ENCODE measurements at regions not wholly inside any gene's neighbourhood (a gene's known extent, or its start where the extent isn't known, plus 50 kb on each side); places are given as distances from the start of the nearest gene placed in this dataset.

DNA sequence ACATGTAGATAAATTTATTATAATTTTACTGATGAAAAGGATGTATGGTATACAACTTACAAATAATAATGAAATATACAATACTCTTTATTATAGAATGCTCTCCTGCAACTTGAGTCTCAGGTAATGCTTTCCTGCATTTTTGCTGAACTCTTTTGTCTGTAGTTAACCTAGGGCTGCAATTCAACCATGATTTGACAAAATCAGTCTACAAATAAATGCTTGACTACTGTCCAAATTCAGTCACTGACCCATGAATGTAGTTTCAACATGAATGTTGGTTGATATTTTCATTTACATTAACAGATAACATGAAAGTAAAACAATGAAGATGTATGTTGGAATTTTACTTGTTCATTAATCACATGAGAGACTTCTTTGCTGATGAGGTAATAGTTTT is 320.9 kb downstream of the ZSWIM6 start:
- Mint-ChIP-seq H3K4me3 (no peak overlapping the region), H3K27ac (no peak overlapping the region), H3K27me3 (ENCODE audit: low read depth) (peaks cover 16% of the 10 kb centered on the region), H3K9me3 (no peaks in the 10 kb centered on the region), H3K4me1 (ENCODE audit: low read depth) (no peaks in the 10 kb centered on the region), H3K36me3 (ENCODE audit: low read depth) (no peaks in the 10 kb centered on the region)
- DNase-seq (ENCODE audit: low spot score): no peak

DNA sequence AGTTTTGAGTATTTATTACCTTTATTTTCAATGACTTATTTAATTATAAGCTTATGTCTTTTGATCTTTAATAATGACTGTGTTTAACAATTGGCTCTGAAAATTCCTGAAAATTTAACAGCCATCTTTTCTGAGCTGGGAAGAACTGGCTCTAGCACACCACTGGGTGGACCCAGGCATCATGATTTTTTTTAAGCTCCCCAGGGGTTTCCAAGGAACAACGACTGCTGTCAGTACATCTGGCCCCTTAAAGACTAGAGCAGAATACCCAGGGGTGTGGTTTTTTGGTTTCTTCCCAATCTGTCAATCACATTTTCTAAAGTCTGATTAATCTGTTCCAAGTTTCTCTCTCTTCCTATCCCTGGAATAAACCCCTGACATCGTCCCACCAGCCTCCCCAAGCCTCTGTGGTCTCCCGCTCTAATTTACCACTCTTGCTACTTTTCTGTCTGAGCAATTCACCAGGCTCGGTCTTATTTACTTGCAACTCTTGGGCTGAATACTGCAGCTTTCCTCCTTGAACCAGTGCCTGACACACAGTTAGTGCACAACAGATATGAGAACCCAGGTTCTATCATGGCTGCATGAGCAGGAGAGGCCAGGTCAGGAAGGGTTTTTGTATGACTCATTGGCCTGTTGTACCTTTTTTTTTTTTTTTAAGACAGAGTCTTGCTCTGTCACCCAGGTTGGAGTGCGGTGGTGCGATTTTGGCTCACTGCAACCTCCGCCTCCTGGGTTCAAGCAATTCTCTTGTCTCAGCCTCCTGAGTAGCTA is 321.9 kb downstream of the ZSWIM6 start:
- no peak overlapping the region for H3K27ac Mint-ChIP-seq
- DNase-seq (ENCODE audit: low spot score): no peak
- H3K27me3 Mint-ChIP-seq (ENCODE audit: low read depth): peaks cover 14% of the 10 kb centered on the region
- H3K4me1 Mint-ChIP-seq (ENCODE audit: low read depth): no peaks in the 10 kb centered on the region
- H3K36me3 Mint-ChIP-seq (ENCODE audit: low read depth): no peaks in the 10 kb centered on the region
- no peaks in the 10 kb centered on the region for H3K9me3 Mint-ChIP-seq
- H3K4me3 Mint-ChIP-seq: no peak overlapping the region

DNA sequence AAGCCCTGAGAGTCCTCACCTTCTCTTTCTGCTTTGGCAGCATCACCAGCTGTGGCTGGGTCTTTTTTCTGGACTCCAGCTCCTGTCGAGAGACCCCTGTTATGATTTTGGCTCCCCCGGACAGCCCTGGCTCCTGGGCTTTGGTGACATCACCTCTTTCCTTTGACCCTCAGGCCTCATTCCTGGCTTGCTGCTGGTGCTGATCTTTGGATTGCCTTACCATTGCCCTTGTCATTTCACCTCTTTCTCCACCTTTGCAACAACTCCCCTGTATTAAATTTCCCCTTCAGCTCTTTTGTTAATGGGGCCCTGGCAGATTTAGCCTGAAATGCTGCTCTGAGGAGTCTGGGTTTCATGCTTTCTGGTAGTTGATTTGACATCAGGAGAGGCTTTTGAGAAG is 322.8 kb downstream of the ZSWIM6 start:
- no peak for DNase-seq (ENCODE audit: low spot score)
- Mint-ChIP-seq H3K27ac (no peak overlapping the region), H3K36me3 (ENCODE audit: low read depth) (no peaks in the 10 kb centered on the region), H3K27me3 (ENCODE audit: low read depth) (peaks cover 11% of the 10 kb centered on the region), H3K4me3 (no peak overlapping the region), H3K4me1 (ENCODE audit: low read depth) (no peaks in the 10 kb centered on the region), H3K9me3 (no peaks in the 10 kb centered on the region)

DNA sequence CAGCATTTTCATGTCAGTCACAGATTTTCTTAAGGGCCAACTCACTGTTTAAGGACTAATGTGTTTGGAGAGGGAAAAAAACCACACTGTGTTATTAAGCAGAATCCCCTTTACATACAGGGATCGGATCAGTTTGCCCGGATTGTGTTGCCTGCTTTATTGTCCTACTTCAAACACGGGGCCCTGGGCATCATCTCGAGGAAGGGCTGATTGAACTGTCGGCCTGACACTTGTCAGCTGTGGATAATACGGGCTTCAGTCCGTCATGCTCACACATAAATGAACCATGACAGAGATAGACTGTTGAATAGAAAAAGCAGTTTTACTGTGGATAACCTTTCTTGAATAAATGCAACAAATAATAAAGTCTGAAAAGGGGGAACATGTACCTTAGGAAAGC is 325.0 kb downstream of the ZSWIM6 start:
- no peak overlapping the region for H3K27ac Mint-ChIP-seq
- H3K4me1 Mint-ChIP-seq (ENCODE audit: low read depth): no peaks in the 10 kb centered on the region
- H3K9me3 Mint-ChIP-seq: no peaks in the 10 kb centered on the region
- H3K36me3 Mint-ChIP-seq (ENCODE audit: low read depth): no peaks in the 10 kb centered on the region
- H3K27me3 Mint-ChIP-seq (ENCODE audit: low read depth): peaks cover 11% of the 10 kb centered on the region
- DNase-seq (ENCODE audit: low spot score): no peak
- H3K4me3 Mint-ChIP-seq: no peak overlapping the region

DNA sequence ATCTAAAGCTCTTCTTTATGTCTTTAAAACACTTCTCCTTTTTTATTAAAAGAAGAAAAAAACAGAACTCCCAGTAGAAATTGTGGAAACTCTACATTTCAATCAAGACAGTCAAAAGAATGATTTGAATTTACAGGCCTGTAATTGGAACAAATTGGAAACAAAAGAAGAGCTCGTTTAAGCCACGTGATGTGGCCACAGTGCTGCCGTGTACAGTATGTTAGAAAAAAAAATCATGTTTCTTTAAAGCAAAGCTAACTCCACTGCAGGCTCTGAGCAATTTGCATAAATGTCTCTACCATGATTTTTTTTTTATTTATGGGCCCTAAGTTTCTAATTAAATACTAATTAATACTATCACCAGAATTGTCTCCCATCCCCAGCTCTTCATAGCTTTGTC is 325.6 kb downstream of the ZSWIM6 start:
- Mint-ChIP-seq H3K36me3 (ENCODE audit: low read depth) (no peaks in the 10 kb centered on the region), H3K9me3 (no peaks in the 10 kb centered on the region), H3K27me3 (ENCODE audit: low read depth) (peaks cover 5% of the 10 kb centered on the region), H3K4me1 (ENCODE audit: low read depth) (no peaks in the 10 kb centered on the region), H3K4me3 (no peak overlapping the region), H3K27ac (no peak overlapping the region)
- no peak for DNase-seq (ENCODE audit: low spot score)

DNA sequence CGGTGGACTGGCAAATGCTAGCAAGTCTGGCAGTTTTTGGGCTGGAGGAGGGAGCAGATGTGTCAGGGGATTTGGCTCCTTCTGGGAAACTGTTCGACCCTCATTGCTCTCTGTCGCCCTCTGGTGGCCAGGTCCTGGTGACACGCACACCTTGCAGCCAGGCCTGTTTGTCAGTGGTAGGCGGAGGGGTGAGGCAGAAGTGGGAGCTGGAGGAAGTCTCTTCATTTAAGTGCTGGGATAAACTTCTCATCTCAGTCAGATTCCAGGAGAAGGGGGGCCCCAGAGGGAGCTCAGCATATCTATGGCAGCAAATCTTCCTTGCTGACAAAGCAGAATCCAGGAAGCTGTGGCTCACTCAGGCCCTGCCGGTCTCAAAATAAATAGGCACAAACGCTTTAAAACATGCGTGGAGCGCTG is 326.5 kb downstream of the ZSWIM6 start:
- peak; percentile 62 for DNase-seq (ENCODE audit: low spot score)
- Mint-ChIP-seq H3K27me3 (ENCODE audit: low read depth) (peaks cover 2% of the 10 kb centered on the region), H3K4me1 (ENCODE audit: low read depth) (no peaks in the 10 kb centered on the region), H3K27ac (no peak overlapping the region), H3K36me3 (ENCODE audit: low read depth) (no peaks in the 10 kb centered on the region), H3K9me3 (no peaks in the 10 kb centered on the region), H3K4me3 (no peak overlapping the region)

DNA sequence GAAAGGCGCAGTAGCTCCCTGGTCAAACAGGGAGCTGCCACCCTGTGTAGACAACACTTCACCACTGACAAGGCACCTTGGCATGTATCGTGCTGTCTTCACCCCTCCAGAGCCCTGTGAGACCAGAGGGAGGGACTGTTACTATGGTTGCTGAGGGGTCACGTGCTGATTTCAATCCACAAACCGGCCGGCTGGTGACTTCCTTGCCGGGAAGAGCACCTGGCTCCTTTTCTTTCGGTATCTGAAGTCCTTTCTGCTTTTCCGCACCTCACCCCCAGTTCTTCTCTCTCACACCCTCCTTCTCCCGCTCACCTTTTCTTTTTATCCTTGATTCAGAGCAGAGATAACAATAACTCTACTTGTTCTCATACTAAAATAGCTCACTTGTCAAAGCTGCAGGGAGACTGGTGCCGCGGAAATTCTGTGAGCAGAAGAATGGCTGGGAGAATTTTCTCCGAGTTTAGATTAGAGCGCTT is 327.2 kb downstream of the ZSWIM6 start:
- no peak for DNase-seq (ENCODE audit: low spot score)
- Mint-ChIP-seq H3K36me3 (ENCODE audit: low read depth) (no peaks in the 10 kb centered on the region), H3K4me3 (no peak overlapping the region), H3K9me3 (no peaks in the 10 kb centered on the region), H3K27ac (no peak overlapping the region), H3K27me3 (ENCODE audit: low read depth) (peaks cover 2% of the 10 kb centered on the region), H3K4me1 (ENCODE audit: low read depth) (no peaks in the 10 kb centered on the region)

DNA sequence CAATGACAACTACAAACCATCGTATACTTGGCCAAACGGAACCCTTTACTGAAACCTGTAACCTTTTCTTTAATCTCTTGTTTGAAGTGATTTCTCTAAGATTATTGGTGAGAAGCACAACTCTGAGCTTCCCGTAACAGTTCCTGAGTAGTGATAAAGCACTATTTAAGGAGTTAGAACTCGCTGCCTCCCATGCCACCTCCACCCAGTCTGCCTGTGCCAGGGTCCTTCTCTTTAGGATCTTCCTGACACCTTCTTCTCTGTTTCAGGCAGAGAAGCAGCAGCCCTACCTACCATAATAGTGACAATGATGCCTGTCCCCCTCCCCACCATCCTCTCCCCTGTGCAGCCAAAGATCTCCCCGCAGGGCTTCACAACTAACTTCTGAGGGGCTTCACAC is 330.6 kb downstream of the ZSWIM6 start:
- no peak overlapping the region for H3K27ac Mint-ChIP-seq
- H3K4me3 Mint-ChIP-seq: no peak overlapping the region
- no peaks in the 10 kb centered on the region for H3K36me3 Mint-ChIP-seq (ENCODE audit: low read depth)
- DNase-seq (ENCODE audit: low spot score): no peak
- no peaks in the 10 kb centered on the region for H3K9me3 Mint-ChIP-seq
- no peaks in the 10 kb centered on the region for H3K27me3 Mint-ChIP-seq (ENCODE audit: low read depth)
- H3K4me1 Mint-ChIP-seq (ENCODE audit: low read depth): no peaks in the 10 kb centered on the region

DNA sequence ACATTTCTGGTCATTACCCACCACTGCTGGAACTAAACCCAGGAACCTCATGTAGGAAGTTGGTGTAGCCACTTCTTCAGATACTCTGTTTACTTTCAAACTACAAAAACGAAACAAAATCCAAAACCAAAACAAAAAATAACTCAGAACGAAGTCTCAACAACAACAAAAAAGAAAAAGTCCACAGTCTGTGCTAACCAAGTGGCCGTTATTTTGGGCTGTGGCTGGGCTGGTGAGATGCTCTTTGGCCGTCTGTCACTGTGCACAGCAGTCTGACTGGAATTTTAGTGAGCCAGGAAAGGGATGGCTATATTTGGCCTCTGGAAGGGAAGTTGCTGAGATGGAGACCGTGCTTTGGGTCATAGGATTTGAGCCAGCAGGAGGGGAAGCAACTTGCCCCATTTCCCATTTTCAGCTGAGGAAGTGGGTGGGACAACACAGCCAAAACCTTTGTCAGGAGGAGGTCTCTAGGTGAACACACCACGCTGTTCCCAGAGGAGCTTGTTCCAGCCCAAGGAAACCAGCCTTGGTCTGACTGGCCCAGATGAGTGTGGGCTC is 334.1 kb downstream of the ZSWIM6 start:
- Mint-ChIP-seq H3K4me1 (ENCODE audit: low read depth) (no peaks in the 10 kb centered on the region), H3K4me3 (no peak overlapping the region), H3K27ac (no peak overlapping the region), H3K27me3 (ENCODE audit: low read depth) (peaks cover 4% of the 10 kb centered on the region), H3K9me3 (no peaks in the 10 kb centered on the region), H3K36me3 (ENCODE audit: low read depth) (no peaks in the 10 kb centered on the region)
- DNase-seq (ENCODE audit: low spot score): no peak

DNA sequence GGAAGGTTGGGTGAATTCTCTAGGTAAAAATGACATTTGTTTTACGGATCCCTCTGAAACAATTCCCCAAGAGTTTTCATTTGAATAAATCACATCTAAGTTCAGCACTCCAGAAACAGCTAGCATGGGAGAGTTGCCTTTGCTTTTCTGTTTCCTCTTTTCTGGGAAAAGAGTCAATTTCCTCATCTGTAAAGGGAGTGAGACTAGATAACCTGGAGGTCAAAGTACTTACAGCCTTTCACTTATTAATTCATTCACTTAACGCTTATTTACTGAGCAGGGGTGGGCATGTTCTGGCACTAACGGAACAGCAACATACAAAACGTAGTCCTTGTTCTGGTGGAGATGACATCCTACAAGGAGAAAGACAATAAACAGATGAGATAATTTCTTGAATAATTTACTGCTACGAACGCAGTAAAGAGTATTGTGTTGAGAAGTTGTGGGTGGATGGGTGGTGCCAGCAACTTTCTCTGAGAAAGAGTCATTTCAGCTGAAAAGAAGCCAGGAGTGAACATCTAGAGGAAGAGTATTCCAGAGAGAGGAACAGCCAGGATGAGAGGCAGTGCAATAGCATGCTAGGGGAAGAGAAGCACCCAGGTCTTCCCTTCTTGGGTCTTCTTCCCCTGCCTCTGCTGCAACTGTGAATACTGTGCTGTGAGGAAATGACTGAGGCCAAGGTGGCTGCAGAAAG is 335.6 kb downstream of the ZSWIM6 start:
- DNase-seq (ENCODE audit: low spot score): no peak
- no peaks in the 10 kb centered on the region for H3K4me1 Mint-ChIP-seq (ENCODE audit: low read depth)
- H3K36me3 Mint-ChIP-seq (ENCODE audit: low read depth): no peaks in the 10 kb centered on the region

DNA sequence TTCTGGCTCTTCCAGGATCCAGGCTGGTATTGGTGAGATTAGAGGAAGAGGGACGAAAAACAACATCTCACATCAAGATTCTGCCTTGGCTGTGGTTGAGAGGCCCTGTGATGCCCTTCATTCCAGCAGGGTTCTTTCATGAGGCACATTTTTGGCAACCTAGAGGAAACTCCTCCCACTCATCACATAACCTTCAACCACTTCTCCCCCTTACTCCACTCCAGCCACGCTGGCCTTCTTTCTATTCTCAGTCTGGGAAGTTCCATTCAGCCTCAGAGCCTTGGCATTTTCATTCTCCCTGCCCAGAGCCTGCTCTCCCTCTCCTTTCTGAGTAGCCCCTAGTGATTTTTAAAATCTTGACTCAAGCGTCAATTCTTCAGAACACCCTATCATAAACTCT is 337.5 kb downstream of the ZSWIM6 start:
- Mint-ChIP-seq H3K27me3 (ENCODE audit: low read depth) (peaks cover 4% of the 10 kb centered on the region), H3K36me3 (ENCODE audit: low read depth) (no peaks in the 10 kb centered on the region), H3K9me3 (no peaks in the 10 kb centered on the region), H3K4me3 (no peak overlapping the region), H3K27ac (no peak overlapping the region), H3K4me1 (ENCODE audit: low read depth) (no peaks in the 10 kb centered on the region)
- DNase-seq (ENCODE audit: low spot score): no peak

More for the DNA sequence above, 335.6 kb downstream of the ZSWIM6 start:
- Mint-ChIP-seq H3K27ac (no peak overlapping the region), H3K27me3 (ENCODE audit: low read depth) (peaks cover 4% of the 10 kb centered on the region), H3K4me3 (no peak overlapping the region), H3K9me3 (no peaks in the 10 kb centered on the region)

DNA sequence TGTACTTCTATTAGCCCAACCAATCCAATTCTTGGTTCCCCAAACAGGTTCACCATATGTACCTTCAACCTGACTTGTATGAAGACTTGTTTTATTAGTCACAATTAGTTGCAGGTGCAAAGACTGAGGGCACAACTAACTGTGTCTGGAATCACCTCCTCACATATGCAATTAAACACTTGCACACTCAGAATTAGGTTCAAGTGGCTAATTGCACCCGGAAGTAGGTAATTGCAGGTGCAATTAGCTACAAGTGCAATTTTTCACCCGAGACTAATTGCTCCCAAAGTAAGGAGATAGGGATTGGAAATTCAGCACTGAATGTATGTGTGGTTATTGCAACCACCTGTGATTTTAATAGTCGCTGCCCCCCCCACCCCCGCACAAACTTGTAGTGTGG is 338.9 kb downstream of the ZSWIM6 start:
- DNase-seq (ENCODE audit: low spot score): no peak
- H3K36me3 Mint-ChIP-seq (ENCODE audit: low read depth): no peaks in the 10 kb centered on the region
- no peaks in the 10 kb centered on the region for H3K4me1 Mint-ChIP-seq (ENCODE audit: low read depth)
- H3K9me3 Mint-ChIP-seq: no peaks in the 10 kb centered on the region
- no peak overlapping the region for H3K27ac Mint-ChIP-seq
- peaks cover 4% of the 10 kb centered on the region for H3K27me3 Mint-ChIP-seq (ENCODE audit: low read depth)
- no peak overlapping the region for H3K4me3 Mint-ChIP-seq

DNA sequence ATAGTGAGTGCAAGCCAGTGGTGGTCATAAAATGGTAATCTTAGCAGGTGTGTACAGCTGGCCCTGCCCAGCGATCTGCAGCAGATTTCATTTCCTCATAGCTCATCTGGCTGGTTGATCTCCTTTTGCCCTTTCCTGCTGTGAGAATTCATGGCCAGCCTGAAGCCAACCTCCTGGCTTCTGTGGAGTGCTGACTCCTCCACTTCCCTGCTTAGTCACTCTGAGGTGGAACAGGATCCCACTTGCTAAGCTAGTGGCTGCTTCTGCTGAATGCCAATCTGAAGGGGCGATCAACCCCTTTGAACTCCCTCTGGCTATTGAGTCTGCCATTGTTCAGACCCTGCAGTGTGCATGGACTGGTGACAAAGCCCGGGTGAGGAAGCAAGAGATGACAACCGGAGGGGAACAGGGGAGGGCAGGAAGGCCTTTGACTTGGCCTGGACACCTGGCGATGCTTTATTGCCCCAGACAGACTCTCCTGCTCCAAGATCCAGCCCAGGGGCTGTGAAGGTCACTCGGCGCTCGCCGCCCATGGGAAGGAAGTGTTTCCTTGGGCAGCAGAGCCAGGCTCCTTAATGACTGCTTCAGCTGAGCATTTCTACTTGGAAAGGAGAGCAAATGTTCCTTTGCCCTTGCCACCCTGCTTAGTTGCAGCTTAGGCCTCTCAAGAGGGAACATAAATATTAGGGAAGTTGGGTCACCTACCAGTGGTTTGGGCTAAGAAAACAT is 341.1 kb downstream of the ZSWIM6 start:
- H3K36me3 Mint-ChIP-seq (ENCODE audit: low read depth): no peaks in the 10 kb centered on the region
- H3K27ac Mint-ChIP-seq: no peak overlapping the region
- DNase-seq (ENCODE audit: low spot score): no peak
- H3K27me3 Mint-ChIP-seq (ENCODE audit: low read depth): peaks cover 4% of the 10 kb centered on the region
- no peak overlapping the region for H3K4me3 Mint-ChIP-seq
- H3K9me3 Mint-ChIP-seq: no peaks in the 10 kb centered on the region
- H3K4me1 Mint-ChIP-seq (ENCODE audit: low read depth): no peaks in the 10 kb centered on the region

DNA sequence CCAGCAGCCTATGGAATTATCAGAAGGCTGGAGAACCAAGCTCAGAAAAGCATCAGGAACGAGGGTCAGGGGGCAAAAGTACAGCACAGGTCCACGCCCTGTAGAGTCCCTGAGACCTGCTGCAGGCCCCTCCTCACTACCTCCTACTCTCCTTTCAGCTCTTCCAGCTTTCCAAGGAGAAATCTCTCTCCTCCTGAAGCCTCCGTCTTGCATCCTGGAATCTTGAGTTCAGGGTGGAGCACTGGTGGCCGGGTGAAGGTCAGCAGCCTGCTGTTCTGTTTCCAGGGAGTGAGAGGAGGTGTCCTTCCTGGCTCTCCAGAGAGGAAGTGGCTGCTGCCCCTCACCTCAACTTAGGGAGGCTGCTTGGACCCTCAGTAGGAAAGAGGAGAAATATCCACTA is 342.3 kb downstream of the ZSWIM6 start:
- no peaks in the 10 kb centered on the region for H3K4me1 Mint-ChIP-seq (ENCODE audit: low read depth)
- H3K9me3 Mint-ChIP-seq: no peaks in the 10 kb centered on the region
- DNase-seq (ENCODE audit: low spot score): no peak
- H3K36me3 Mint-ChIP-seq (ENCODE audit: low read depth): no peaks in the 10 kb centered on the region
- H3K27me3 Mint-ChIP-seq (ENCODE audit: low read depth): peaks cover 1% of the 10 kb centered on the region
- no peak overlapping the region for H3K4me3 Mint-ChIP-seq
- no peak overlapping the region for H3K27ac Mint-ChIP-seq
